ENCODE measurements at regions not wholly inside any gene's neighbourhood (a gene's known extent, or its start where the extent isn't known, plus 50 kb on each side); places are given as distances from the start of the nearest gene placed in this dataset.

GRCh38 chr2:4883375-4883774, 808.8 kb upstream of the SOX11 start:
- TF ChIP-seq REST (IDR thresholded peaks at IDR 0.05) (no peak), TFCP2L1 (CRISPR knock-in tag; IDR thresholded peaks at IDR 0.05) (no peak), RNF2 (IDR thresholded peaks at IDR 0.05; ENCODE audit: borderline replicate concordance, low read depth) (no peak), POLR2A (IDR thresholded peaks at IDR 0.05; ENCODE audit: low read length) (no peak), CTCF (IDR thresholded peaks at IDR 0.05) (no peak), USF2 (IDR thresholded peaks at IDR 0.05) (no peak), TP53 (CRISPR knock-in tag; IDR thresholded peaks at IDR 0.05) (no peak), RAD21 (conservative IDR thresholded peaks at IDR 0.05 in 1 of 2, IDR thresholded peaks at IDR 0.05 in 1 of 2) (no peak), MAZ (IDR thresholded peaks at IDR 0.05; ENCODE audit: borderline replicate concordance, low read depth, low read length) (no peak), ZSCAN20 (CRISPR knock-in tag; IDR thresholded peaks at IDR 0.05) (no peak)
